Posterior vena cava (tissue), 2 donors: ENCODE measurements at regions not wholly inside any gene's neighbourhood (a gene's known extent, or its start where the extent isn't known, plus 50 kb on each side); places are given as distances from the start of the nearest gene placed in this dataset.

Experiments used
- DNase-seq: peaks from one replicate; pipeline ENCODE4 v3.0.0-alpha.2; 2020; ENCODE audit warnings: low spot score
- intact Hi-C, 2 donors: fragments of 100-400 bp; cut with DNase I; formaldehyde crosslinking; loops; one replicate each; pipeline versions ENCODE4 v1.14.1 to v1.14.2; 2022 to 2023
- donor health status: DM: yes; HTN: yes; CAD: no.
- donor health status: DM: yes; HTN: yes; CAD: no.

DNA sequence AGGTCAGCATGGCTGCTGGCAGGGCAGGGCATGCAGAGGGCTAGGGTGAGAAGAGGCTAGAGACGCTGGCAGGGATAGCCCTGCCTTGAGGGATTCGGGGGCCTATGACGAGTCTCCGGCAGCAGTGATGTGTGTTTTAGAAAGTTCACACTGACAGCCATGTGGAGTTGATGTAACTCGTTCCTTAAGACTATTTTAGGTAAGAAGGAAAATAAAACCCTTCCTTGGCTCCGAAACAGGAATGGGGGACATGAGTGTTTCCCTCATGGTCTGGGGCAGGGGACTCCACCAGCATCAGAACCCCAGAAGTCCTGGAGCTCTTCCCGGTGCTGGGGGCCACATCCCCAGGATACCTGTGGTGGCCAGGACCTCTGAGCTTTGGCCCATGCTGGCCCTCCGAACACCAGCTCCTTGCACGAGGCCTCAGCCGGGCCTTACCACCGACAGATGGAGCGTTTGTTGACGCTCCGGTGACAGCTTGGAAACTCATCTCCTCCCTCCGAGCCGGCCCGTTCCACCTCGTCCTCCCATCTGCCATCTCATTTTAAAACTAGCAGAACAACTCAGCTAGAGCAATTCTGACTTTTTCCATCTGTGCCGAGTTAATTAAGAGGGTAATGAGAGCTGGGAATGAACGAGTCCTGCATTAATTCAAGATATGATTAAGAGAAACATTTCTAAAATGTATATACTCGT is 337.7 kb downstream of the CDK5RAP2 start:
- DNase-seq = no peak
- intact Hi-C loops = no loop called here

DNA sequence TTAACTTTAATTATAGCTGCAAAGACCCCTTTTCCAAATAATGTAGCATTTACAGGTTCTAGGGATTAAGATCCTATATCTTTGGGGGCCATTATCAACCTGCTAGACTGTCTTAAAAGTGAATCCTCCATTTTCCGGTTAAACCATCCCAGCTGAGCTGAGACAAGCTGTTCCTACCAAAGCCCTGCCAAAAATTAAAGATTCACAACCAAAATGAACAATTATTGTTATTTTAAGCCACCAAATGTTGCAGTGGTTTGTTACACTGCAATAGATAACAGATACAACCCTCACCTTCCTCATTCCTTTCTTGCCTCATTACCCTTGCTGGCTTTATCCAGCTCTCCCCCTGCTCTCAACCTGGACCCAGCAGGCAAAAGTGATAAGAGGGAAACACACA is 343.4 kb downstream of the CDK5RAP2 start:
- intact Hi-C loops = no loop called here
- no peak for DNase-seq

DNA sequence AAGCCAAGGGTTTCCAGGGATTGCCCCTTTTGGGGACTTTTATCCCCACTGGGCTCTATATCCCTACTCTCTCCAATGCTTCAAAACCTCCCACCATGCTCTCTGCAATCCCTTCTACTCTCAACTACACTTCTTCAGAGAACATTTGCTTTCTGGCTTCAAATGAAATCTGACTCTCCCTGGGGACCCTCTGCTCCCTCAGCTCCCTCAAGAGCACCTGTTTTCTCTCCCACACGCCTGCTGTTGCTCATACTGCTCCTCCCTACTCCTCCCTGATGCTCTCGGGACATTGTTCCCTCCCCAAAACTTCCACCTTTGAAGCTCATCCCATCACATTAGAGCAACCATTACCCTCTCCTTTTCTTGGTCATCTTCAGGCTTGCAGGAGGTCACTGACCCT is 344.9 kb downstream of the CDK5RAP2 start:
- intact Hi-C loops = no loop called here
- no peak for DNase-seq

DNA sequence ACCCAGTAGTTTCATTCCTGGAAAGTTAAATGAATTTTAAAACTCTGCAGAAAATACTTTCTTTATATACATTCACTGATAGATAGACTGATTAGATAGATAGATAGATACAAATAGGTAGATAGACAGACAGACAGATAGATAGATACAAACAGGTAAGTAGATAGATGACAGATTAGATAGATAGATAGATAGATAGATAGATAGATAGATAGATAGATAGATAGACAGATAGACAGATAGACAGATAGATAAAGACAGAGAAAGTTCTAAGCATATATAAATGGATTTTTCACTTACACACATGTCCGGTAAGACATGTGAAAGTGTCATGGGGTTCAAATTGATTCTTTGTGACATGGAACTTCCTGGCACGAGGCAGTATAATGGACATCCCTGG is 349.7 kb downstream of the CDK5RAP2 start:
- DNase-seq = no peak
- intact Hi-C loops = no loop called here

DNA sequence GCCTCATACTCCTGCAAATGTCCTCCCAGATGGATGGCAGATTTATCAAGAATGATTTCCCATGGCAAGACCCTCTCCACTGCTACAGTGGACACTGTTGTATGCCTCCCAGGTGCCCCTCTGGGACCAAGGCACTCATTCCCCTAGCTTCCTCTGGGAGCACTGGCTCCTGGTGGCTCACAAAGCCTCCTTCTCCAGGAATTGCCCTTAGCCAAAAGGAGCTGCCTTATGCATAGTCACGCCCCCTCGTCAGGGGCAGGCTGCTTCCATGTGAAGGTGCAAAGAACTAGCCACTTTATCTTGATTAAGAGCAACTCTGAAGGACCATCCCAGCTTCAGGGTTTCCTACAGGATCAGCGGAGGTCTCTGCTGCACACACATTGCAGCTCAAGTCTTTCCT is 358.1 kb downstream of the CDK5RAP2 start:
- no peak for DNase-seq
- intact Hi-C loops = no loop called here

DNA sequence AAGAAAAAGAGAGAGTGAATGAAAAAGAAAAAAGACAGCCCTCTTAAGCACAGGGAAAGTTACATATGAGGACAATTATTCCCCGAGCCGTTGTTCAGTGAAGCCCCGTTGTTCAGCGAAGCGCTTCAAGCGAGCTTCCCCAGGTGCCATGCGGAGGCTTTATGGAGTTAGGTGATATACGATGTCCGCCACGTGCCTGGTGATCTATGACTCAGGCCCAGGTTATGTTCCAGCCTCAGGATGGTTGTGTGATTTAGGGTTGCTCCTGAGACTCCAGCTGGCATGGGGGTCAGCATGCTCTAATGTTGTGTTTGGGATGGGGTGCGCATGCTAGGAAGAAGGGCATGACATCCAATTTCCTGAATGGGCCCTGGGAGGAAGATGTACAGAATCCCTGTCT is 365.6 kb downstream of the CDK5RAP2 start:
- no peak for DNase-seq
- intact Hi-C loops = no loop called here

DNA sequence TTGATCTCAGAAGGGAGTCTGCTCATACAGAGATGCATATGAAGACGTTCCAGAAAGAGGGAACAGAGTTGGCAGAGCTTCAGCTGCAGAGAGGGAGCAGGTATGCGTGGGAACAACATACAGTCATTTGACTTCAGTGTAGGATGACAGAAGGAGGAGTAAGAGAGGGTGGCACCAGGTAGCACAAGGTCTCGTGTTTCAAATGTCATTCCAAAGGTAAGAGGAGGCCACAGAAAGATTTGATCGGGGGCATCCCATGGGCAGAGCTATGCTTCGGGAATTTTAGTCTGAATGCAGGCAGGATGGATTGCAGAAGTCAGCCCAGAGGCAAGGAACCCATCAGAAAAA is 367.1 kb downstream of the CDK5RAP2 start:
- no peak for DNase-seq
- intact Hi-C loops = no loop called here

DNA sequence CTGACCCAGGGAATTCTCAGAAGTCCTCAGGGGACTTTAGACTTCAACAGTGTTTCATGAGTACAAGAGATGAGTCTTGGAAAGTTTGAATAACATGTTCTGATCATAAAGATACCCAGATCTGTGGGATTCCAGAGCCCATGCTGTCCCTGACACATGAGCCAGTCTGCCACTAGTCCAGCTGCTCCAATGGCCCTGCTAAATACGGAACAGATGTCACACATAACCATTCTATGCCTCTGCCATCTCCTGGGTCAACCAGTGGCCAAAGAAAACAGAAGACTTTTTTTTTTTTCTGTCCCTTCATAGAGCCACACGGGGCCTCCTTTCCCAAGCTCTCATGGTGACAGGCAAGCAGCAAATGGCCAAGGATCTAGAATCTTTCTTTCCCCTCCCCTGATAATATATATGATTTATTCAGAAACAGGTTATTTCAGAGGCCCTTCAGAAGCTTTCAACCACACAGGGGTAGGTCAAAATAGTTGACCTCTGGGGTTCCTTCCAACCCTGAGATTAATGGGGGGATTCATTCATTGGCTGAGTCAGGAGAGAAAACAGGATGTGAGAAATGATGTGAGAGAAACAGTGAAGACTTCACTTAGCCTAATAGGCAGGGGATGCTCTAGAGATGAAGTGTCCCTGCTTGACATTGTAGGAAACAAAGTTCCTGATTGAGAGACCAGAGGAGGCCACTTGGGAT is 367.7 kb downstream of the CDK5RAP2 start:
- intact Hi-C loops = no loop called here
- no peak for DNase-seq

DNA sequence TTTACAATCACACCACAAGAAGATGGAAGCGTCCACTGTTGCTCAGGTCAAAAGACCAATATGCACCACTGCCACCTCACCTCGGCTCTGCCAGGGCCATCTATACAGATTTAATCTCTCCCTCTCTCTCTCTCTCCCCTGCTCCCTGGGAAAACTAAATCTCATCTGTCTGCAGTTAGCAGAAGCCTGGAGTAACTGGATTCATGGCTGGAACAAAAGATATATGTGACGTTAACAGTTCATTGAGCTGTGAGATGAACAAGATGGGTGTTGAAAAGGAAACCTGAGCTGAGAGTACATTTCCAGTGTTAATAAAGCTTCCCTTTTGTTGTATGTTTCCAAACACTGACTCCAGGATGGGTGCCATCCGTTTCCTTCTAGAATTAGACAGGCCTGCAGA is 369.7 kb downstream of the CDK5RAP2 start:
- intact Hi-C loops = no loop called here
- DNase-seq = no peak

DNA sequence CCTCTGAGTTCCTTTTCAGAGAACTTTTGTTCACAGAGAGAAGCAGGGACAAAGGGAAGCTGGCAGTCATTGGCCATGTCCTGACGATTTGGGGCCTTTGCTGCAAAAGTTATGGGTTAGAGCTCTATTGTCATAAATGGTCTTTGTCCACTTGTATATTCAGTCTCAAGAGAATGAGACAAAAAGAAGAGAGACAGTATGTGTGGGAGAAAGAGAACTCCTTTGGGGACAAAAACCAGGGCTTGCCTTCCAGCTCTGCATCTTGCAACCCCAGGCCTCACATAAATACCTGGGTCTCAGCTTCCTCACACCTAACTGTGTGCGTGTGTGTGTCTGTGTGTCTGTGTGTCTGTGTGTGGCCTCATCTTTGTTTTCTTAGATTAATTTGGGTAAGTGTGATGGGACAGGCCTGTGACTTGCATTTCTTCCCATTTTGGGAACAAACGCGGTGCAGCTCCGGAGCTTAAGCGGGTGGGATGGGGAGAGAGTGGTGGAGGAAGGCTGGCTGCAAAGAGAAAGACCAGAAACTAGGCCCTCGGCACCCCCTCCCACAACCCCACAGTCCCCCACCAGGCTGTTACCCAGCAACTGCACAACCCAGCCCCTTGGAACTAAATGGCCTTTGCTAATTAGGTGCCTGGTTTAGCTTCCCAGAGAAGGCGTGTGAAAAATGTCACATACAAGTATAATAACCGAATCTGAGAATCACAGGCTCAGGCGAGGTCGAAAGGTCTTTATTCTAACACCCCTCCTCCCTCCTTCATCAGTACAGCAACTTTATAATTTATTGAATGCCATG is 376.9 kb downstream of the CDK5RAP2 start:
- intact Hi-C loops = no loop called here
- no peak for DNase-seq

DNA sequence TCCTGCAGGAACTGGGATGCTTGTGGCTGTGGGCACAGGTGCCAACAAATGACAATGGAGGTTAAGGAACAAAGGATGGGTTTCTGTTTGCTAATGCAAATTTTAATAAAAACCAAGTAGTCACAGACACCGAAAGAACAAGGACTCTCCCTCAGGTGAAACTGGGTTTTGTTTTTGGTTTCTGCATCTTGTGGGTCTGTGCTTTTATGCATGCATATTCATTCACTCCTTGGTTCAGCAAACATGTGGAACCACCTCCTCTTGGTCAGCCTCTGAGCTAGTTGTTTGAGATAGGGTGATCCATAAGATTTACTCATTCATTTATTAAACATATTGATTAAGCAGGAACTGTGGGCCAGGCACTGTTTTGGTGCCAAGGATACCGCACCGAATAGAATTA is 381.9 kb downstream of the CDK5RAP2 start:
- DNase-seq = no peak
- intact Hi-C loops = no loop called here

DNA sequence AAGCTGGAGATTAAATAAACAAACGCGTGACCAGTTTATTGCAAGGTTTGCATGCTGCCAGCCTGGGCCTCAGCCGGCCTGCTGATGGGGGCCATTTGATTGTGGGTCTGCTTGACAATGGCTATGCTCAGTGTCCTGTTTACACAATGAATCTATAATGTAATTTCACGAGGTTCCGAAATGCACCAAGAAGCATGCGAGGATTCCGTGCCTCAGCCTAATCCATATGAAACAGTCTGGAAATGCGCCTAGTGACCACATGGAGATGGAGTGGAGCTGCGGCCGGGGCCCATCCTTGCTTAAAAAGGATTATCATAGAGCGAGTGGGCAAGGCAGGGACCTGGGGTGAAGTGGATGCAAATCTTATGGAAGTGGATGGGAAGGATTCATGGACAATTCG is 382.4 kb downstream of the CDK5RAP2 start:
- intact Hi-C loops = no loop called here
- no peak for DNase-seq

DNA sequence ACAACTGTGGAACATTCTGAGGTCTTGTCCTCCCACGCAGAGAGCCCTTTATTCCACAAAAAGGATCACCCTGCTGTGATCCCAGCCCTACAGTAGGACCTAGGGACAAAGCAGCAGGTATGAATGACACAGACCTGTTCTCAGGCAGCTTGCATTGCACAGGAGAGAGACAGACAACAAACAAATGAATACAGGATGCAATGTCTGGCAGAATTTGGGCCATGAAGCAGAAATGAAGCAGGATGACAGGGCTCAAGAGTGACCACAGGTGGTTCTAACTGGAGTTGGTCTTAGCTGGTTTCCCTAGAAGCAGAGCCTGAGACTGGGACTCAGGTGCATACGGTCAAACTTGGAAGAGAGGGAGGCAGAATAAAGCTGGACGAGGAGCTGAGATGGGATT is 388.8 kb downstream of the CDK5RAP2 start:
- DNase-seq = no peak
- intact Hi-C loops = no loop called here

DNA sequence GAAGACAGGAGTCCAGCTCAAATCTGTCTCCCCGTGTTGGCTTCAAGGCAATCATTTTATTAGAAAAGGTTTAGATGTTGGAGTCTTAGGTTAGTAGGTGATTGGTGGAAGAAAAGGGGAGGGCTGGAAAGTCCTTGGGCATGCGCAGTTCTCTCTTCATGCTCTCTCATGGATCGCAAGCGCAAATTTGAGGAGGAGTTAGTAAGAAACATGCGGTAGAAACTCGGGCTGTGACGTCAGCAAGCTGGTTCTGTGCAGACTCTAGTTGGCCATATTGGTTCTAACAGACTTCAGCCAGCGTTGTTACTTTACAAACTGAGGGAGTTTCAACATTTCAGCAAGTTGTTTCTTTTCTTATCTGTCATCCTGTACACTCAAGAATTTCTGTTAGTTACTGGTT is 392.2 kb downstream of the CDK5RAP2 start:
- DNase-seq = no peak
- intact Hi-C loops = no loop called here

DNA sequence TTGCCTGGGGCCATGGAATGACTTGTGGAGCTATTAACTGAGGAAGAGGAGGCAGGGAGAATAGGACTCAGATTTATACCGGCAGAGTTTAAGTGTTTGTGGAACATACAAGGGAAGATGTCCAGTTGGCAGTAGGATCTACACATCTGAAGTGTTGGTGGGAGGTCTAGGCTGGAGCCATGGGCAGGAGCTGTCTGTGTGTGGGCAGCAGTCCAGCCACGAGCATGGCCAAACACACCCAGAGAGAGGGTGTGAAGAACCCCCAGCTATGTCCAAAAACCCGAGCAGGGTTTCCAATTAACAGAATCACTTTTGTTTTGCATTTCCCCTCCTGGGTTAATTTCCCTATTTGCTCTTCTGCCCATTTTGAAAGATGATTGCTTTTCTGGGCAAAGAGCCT is 393.7 kb downstream of the CDK5RAP2 start:
- DNase-seq = no peak
- intact Hi-C loops = no loop called here

DNA sequence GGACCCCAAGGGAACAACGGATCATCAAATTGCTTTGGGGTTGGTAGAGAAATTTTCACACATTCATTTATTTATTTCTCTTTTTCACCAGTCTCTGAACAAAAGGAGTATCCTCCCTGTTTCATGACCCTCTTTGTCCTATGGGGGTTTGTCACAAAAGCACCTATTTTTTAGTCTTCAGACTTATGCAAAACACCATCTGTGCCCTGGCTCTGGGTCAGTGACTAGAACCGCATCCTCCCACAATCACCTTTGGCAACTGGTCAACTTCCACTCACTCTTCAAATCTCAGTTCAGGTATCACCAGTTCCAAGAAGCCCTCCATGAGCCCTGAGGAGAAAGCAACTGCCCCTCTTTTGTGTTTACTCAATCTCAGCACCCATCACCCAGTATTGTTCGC is 395.7 kb downstream of the CDK5RAP2 start:
- intact Hi-C loops = no loop called here
- DNase-seq = no peak

DNA sequence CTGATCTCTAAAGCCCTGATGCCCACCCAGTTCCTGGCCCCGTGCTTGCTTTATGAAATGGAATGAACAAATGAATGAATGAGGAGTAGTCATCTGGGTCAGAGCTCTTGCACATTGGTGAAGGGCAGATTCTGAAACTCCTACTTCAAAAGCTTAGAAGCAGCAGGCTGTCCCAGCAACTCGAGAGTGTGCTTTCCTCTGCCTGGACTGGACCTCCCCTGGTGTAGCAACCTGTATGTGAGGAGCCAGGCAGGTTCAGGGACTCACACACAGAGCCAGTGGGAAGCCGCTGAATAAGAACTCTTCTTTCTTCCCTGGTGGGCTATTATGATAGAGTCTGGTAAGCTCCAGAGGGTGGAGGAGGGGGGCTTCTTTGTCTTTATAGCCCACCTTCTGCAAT is 396.4 kb downstream of the CDK5RAP2 start:
- intact Hi-C loops = no loop called here
- no peak for DNase-seq

DNA sequence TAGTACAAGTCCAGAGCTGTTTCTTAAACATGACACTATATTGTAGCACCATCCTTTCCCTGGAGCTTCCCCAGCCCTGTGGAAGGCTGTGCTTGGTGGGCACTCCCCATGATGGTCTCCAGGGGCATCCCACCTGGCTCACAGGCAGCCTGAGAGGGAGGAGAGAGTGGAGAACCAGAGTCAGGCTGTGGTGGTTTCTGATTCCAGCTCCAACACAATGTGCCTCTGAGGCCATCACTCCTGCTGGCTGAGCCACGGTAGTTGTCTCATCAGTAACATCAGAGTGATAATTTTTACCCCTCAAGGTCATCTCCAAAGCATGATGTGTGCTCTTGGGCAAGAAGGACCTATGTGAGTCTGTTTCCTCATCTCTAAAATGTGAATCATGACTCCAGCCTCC is 398.0 kb downstream of the CDK5RAP2 start:
- DNase-seq = no peak
- intact Hi-C loops = no loop called here

DNA sequence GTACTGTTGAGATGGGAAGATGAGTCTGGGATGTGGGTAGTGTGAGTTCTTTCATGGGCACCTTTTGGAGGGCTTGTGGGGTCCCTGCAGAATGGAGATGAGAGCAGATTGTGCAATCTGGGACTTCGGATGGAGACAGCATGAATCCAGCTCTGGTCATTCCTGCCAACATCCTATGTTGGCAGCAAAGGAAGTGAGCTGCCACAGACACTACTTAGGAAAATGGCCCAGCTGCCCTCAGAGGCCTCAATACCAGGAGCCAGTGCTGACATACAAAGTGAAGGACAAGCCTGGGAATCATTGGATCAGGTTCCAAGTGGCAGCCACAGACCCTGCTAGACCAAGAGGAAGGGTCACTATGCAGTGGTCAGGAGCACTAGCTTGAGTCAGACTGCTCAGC is 402.8 kb downstream of the CDK5RAP2 start:
- intact Hi-C loops = no loop called here
- no peak for DNase-seq

DNA sequence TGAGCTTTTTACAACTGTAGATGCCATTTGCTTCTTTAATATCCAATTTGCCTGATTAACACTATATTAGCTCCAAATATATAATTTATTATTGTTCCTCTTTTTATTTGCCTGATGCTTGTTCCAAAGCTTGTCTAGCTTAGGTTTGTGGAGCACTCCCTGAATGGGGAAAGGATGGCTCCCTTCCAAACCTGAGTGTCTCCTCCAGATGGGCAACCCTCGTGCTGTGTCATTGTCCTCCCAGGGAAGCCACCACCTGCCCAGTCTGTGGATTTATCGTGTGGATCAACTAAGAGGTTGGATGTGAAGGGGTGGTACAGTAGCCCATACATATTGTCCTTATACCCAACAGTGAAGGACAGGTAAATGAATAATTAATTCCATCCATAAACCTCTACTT is 404.9 kb downstream of the CDK5RAP2 start:
- no peak for DNase-seq
- intact Hi-C loops = no loop called here

DNA sequence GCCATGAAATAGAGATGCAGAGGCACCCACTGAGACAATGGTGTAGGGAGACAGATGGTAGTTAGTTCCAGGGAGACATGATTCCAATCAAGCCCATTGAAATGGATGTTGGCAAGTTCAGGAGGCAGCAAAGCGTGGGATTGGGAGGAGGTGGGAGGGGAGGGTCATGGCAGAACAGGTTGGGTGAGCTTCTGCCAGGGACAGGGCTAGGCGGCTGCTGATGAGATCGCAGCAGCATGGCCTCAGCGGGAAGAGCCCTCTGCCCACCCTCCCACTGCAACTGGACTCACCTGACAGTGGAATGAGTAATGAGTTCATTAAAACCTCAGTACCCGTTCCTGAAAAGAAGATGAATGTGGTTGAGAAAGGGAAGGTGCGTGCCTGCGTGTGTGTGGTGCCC is 418.2 kb downstream of the CDK5RAP2 start:
- intact Hi-C loops = no loop called here
- DNase-seq = no peak
